ENCODE measurements at regions not wholly inside any gene's neighbourhood (a gene's known extent, or its start where the extent isn't known, plus 50 kb on each side); places are given as distances from the start of the nearest gene placed in this dataset.

GRCh38 chr18:76233876-76234675, 261.0 kb downstream of the ZNF516 start (continued):
- TF ChIP-seq, protein P1, sequence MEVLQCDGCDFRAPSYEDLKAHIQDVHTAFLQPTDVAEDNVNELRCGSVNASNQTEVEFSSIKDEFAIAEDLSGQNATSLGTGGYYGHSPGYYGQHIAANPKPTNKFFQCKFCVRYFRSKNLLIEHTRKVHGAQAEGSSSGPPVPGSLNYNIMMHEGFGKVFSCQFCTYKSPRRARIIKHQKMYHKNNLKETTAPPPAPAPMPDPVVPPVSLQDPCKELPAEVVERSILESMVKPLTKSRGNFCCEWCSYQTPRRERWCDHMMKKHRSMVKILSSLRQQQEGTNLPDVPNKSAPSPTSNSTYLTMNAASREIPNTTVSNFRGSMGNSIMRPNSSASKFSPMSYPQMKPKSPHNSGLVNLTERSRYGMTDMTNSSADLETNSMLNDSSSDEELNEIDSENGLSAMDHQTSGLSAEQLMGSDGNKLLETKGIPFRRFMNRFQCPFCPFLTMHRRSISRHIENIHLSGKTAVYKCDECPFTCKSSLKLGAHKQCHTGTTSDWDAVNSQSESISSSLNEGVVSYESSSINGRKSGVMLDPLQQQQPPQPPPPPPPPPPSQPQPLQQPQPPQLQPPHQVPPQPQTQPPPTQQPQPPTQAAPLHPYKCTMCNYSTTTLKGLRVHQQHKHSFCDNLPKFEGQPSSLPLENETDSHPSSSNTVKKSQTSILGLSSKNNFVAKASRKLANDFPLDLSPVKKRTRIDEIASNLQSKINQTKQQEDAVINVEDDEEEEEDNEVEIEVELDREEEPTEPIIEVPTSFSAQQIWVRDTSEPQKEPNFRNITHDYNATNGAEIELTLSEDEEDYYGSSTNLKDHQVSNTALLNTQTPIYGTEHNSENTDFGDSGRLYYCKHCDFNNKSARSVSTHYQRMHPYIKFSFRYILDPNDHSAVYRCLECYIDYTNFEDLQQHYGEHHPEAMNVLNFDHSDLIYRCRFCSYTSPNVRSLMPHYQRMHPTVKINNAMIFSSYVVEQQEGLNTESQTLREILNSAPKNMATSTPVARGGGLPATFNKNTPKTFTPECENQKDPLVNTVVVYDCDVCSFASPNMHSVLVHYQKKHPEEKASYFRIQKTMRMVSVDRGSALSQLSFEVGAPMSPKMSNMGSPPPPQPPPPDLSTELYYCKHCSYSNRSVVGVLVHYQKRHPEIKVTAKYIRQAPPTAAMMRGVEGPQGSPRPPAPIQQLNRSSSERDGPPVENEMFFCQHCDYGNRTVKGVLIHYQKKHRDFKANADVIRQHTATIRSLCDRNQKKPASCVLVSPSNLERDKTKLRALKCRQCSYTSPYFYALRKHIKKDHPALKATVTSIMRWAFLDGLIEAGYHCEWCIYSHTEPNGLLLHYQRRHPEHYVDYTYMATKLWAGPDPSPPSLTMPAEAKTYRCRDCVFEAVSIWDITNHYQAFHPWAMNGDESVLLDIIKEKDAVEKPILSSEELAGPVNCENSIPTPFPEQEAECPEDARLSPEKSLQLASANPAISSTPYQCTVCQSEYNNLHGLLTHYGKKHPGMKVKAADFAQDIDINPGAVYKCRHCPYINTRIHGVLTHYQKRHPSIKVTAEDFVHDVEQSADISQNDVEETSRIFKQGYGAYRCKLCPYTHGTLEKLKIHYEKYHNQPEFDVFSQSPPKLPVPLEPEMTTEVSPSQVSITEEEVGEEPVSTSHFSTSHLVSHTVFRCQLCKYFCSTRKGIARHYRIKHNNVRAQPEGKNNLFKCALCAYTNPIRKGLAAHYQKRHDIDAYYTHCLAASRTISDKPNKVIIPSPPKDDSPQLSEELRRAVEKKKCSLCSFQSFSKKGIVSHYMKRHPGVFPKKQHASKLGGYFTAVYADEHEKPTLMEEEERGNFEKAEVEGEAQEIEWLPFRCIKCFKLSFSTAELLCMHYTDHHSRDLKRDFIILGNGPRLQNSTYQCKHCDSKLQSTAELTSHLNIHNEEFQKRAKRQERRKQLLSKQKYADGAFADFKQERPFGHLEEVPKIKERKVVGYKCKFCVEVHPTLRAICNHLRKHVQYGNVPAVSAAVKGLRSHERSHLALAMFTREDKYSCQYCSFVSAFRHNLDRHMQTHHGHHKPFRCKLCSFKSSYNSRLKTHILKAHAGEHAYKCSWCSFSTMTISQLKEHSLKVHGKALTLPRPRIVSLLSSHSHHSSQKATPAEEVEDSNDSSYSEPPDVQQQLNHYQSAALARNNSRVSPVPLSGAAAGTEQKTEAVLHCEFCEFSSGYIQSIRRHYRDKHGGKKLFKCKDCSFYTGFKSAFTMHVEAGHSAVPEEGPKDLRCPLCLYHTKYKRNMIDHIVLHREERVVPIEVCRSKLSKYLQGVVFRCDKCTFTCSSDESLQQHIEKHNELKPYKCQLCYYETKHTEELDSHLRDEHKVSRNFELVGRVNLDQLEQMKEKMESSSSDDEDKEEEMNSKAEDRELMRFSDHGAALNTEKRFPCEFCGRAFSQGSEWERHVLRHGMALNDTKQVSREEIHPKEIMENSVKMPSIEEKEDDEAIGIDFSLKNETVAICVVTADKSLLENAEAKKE (CRISPR knock-in tag; IDR thresholded peaks at IDR 0.05) = no peak
- TF ChIP-seq POLR2AphosphoS5 (IDR thresholded peaks at IDR 0.05; ENCODE audit: low read depth) = no peak
- TF ChIP-seq STAT1 (IDR thresholded peaks at IDR 0.05; ENCODE audit: unreplicated experiment) = no peak

GRCh38 chr18:76233406-76233805, 261.6 kb downstream of the ZNF516 start:
- Histone ChIP-seq H3K79me2 (replicated peaks; ENCODE audit: insufficient read depth) (no peaks in the 10 kb centered on the region), H3F3A (replicated peaks; ENCODE audit: low read depth) (no peaks in the 10 kb centered on the region), H3K4me2 (no peak overlapping the region), H3K27ac (ENCODE audit: low read depth) (no peak overlapping the region), H2AFZ (no peak overlapping the region), H3K27me3 (ENCODE audit: insufficient read depth) (no peaks in the 10 kb centered on the region), H3K9me2 (ENCODE audit: insufficient read depth) (peaks cover 7% of the 10 kb centered on the region; the same call in 1 of the 2 replicates), H3K36me3 (ENCODE audit: insufficient read depth) (no peaks in the 10 kb centered on the region), H4K20me1 (replicated peaks; ENCODE audit: insufficient read depth) (no peaks in the 10 kb centered on the region), H3K4me1 (ENCODE audit: insufficient read depth) (no peaks in the 10 kb centered on the region), H3K4me3 (no peak overlapping the region)
- Mint-ChIP-seq H3K27me3 (ENCODE audit: insufficient read depth, low read depth, poor library complexity) (peaks cover 2% of the 10 kb centered on the region), H3K27ac (no peak overlapping the region), H3K9me3 (peaks cover 7% of the 10 kb centered on the region), H3K4me1 (peaks cover 5% of the 10 kb centered on the region; the same call in 2 of the 3 replicates), H3K4me3 (no peak overlapping the region), H3K36me3 (ENCODE audit: low read depth) (peaks cover 4% of the 10 kb centered on the region; the same call in 2 of the 3 replicates)
- TF ChIP-seq ZNF331 (CRISPR knock-in tag; IDR thresholded peaks at IDR 0.05; ENCODE audit: low read depth) (no peak), POLR2AphosphoS5 (IDR thresholded peaks at IDR 0.05; ENCODE audit: low read depth) (no peak)
- no peak for ATAC-seq
- DNase-seq (ENCODE audit: low spot score) = no peak

All from GM23338 (cell line).